ENCODE measurements at regions not wholly inside any gene's neighbourhood (a gene's known extent, or its start where the extent isn't known, plus 50 kb on each side); places are given as distances from the start of the nearest gene placed in this dataset.

DNA sequence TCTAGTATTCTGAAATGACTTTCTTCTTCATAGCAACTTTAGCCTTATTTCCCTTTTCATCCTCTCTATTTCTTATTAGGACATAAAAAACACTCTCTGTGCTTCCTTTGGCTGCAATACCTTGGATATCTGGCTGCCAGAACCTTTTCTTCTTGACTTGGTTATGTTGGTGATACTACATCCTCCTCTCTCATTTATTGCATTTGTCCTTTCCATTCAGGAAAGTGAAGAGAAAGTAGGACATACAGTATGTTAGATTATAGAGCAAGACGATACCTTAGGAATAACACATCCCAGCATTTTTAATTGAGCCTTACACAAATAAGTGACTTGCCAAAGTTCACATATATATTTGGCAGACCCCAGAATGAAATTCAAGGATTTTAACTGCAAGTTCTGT lies 210.1 kb upstream of the PPP1R3A start:
- H3K27me3 ChIP-seq (ENCODE audit: insufficient read depth): 0 out of 2 replicates have a peak, but pooled peaks cover 5% of the 10 kb centered on the region
- H3K27ac ChIP-seq (ENCODE audit: low read depth in 2 of 2, low read length in 1 of 2): no peak overlapping the region
- H3K9me3 ChIP-seq: no peaks in the 10 kb centered on the region
- no peak overlapping the region for H3K9ac ChIP-seq
- TF ChIP-seq NRF1 (IDR thresholded peaks at IDR 0.05; ENCODE audit: low read depth, low read length): no peak
- no peak for TF ChIP-seq SMC3 (IDR thresholded peaks at IDR 0.05; ENCODE audit: low read depth, low read length)
- TF ChIP-seq MXI1 (IDR thresholded peaks at IDR 0.05; ENCODE audit: low read depth, low read length): no peak
- no peak for TF ChIP-seq YY1 (IDR thresholded peaks at IDR 0.05; ENCODE audit: low read depth)
- TF ChIP-seq, protein P1, sequence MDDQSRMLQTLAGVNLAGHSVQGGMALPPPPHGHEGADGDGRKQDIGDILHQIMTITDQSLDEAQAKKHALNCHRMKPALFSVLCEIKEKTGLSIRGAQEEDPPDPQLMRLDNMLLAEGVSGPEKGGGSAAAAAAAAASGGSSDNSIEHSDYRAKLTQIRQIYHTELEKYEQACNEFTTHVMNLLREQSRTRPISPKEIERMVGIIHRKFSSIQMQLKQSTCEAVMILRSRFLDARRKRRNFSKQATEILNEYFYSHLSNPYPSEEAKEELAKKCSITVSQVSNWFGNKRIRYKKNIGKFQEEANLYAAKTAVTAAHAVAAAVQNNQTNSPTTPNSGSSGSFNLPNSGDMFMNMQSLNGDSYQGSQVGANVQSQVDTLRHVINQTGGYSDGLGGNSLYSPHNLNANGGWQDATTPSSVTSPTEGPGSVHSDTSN (IDR thresholded peaks at IDR 0.05): no peak
- no peak for TF ChIP-seq EZH2phosphoT487 (IDR thresholded peaks at IDR 0.05; ENCODE audit: borderline replicate concordance, low read depth)
- TF ChIP-seq GABPA (IDR thresholded peaks at IDR 0.05; ENCODE audit: low read depth): no peak
- TF ChIP-seq NFIC (IDR thresholded peaks at IDR 0.05; ENCODE audit: borderline replicate concordance): no peak
- no peak for TF ChIP-seq FOXJ3 (CRISPR knock-in tag; IDR thresholded peaks at IDR 0.05)
- TF ChIP-seq, protein P2, sequence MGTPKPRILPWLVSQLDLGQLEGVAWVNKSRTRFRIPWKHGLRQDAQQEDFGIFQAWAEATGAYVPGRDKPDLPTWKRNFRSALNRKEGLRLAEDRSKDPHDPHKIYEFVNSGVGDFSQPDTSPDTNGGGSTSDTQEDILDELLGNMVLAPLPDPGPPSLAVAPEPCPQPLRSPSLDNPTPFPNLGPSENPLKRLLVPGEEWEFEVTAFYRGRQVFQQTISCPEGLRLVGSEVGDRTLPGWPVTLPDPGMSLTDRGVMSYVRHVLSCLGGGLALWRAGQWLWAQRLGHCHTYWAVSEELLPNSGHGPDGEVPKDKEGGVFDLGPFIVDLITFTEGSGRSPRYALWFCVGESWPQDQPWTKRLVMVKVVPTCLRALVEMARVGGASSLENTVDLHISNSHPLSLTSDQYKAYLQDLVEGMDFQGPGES (IDR thresholded peaks at IDR 0.05; ENCODE audit: low read depth, low read length): no peak
- no peak for TF ChIP-seq TCF12 (IDR thresholded peaks at IDR 0.05)
- TF ChIP-seq MEF2A (IDR thresholded peaks at IDR 0.05; ENCODE audit: borderline replicate concordance, low read depth): no peak
- TF ChIP-seq, protein P3, sequence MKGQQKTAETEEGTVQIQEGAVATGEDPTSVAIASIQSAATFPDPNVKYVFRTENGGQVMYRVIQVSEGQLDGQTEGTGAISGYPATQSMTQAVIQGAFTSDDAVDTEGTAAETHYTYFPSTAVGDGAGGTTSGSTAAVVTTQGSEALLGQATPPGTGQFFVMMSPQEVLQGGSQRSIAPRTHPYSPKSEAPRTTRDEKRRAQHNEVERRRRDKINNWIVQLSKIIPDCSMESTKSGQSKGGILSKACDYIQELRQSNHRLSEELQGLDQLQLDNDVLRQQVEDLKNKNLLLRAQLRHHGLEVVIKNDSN (IDR thresholded peaks at IDR 0.05; ENCODE audit: borderline replicate concordance, low read depth): no peak
- no peak for TF ChIP-seq CHD2 (IDR thresholded peaks at IDR 0.05; ENCODE audit: low read length, partially characterized antibody)
- TF ChIP-seq, protein P4, sequence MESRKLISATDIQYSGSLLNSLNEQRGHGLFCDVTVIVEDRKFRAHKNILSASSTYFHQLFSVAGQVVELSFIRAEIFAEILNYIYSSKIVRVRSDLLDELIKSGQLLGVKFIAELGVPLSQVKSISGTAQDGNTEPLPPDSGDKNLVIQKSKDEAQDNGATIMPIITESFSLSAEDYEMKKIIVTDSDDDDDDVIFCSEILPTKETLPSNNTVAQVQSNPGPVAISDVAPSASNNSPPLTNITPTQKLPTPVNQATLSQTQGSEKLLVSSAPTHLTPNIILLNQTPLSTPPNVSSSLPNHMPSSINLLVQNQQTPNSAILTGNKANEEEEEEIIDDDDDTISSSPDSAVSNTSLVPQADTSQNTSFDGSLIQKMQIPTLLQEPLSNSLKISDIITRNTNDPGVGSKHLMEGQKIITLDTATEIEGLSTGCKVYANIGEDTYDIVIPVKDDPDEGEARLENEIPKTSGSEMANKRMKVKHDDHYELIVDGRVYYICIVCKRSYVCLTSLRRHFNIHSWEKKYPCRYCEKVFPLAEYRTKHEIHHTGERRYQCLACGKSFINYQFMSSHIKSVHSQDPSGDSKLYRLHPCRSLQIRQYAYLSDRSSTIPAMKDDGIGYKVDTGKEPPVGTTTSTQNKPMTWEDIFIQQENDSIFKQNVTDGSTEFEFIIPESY (IDR thresholded peaks at IDR 0.05; ENCODE audit: borderline replicate concordance, low read depth): no peak
- TF ChIP-seq JUND (IDR thresholded peaks at IDR 0.05): no peak
- TF ChIP-seq POLR2AphosphoS5 (IDR thresholded peaks at IDR 0.05; ENCODE audit: low read depth, low read length): no peak
- TF ChIP-seq, protein P5, sequence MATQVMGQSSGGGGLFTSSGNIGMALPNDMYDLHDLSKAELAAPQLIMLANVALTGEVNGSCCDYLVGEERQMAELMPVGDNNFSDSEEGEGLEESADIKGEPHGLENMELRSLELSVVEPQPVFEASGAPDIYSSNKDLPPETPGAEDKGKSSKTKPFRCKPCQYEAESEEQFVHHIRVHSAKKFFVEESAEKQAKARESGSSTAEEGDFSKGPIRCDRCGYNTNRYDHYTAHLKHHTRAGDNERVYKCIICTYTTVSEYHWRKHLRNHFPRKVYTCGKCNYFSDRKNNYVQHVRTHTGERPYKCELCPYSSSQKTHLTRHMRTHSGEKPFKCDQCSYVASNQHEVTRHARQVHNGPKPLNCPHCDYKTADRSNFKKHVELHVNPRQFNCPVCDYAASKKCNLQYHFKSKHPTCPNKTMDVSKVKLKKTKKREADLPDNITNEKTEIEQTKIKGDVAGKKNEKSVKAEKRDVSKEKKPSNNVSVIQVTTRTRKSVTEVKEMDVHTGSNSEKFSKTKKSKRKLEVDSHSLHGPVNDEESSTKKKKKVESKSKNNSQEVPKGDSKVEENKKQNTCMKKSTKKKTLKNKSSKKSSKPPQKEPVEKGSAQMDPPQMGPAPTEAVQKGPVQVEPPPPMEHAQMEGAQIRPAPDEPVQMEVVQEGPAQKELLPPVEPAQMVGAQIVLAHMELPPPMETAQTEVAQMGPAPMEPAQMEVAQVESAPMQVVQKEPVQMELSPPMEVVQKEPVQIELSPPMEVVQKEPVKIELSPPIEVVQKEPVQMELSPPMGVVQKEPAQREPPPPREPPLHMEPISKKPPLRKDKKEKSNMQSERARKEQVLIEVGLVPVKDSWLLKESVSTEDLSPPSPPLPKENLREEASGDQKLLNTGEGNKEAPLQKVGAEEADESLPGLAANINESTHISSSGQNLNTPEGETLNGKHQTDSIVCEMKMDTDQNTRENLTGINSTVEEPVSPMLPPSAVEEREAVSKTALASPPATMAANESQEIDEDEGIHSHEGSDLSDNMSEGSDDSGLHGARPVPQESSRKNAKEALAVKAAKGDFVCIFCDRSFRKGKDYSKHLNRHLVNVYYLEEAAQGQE (IDR thresholded peaks at IDR 0.05; ENCODE audit: low read depth, low read length): no peak
- no peak for TF ChIP-seq ELF1 (IDR thresholded peaks at IDR 0.05)
- TF ChIP-seq RCOR1 (IDR thresholded peaks at IDR 0.05; ENCODE audit: low read length): no peak
- H3K9me2 ChIP-seq: 0 out of 2 replicates have a peak, but pooled peaks cover 4% of the 10 kb centered on the region
- H3K4me2 ChIP-seq: no peak overlapping the region
- H3F3A ChIP-seq (replicated peaks; ENCODE audit: insufficient read depth): no peaks in the 10 kb centered on the region
- DNase-seq: no peak
- CTCF ChIA-PET: no interaction called here
- H4K20me1 ChIP-seq (ENCODE audit: insufficient read depth): no peaks in the 10 kb centered on the region
- H3K79me2 ChIP-seq (ENCODE audit: insufficient read depth): no peaks in the 10 kb centered on the region
- H3K4me3 ChIP-seq (ENCODE audit: low read depth in 2 of 2, low read length in 1 of 2): no peak overlapping the region
- no peak overlapping the region for H2AFZ ChIP-seq (ENCODE audit: low read depth)
- H3K4me1 ChIP-seq (ENCODE audit: control insufficient read depth in 1 of 2, insufficient read depth in 2 of 2, low read depth in 1 of 2, low read length in 1 of 2): no peaks in the 10 kb centered on the region
- no peaks in the 10 kb centered on the region for H3K36me3 ChIP-seq (replicated peaks in 1 of 2; ENCODE audit: control insufficient read depth in 1 of 2, insufficient read depth in 2 of 2, low read length in 1 of 2)
- 5% methylated on average over 1 of the region's 1 CpG for WGBS (ENCODE audit: low lambda C conversion rate)
- POLR2A ChIA-PET: no interaction called here

All from SK-N-SH (cell line).